MM.1S (cell line): ENCODE measurements at regions not wholly inside any gene's neighbourhood (a gene's known extent, or its start where the extent isn't known, plus 50 kb on each side); places are given as distances from the start of the nearest gene placed in this dataset.

Experiments
- EZH2 ChIP-seq: fragments of 300-600 bp; sonication (generic); optimal IDR thresholded peaks from 2 replicates; pipeline ENCODE3; 2017; ENCODE audit warnings: low read depth, mild to moderate bottlenecking, antibody characterized with exemption, low read length, mixed read lengths
- EZH2phosphoT487 ChIP-seq: fragments of 300-600 bp; sonication (generic); IDR thresholded peaks from 2 replicates; pipeline ENCODE4 v1.6.1; 2018; ENCODE audit warnings: antibody characterized with exemption, low read length
- TF ChIP-seq, protein P1 (sequence below): fragments of 300-600 bp; sonication (generic); IDR thresholded peaks from 2 replicates; pipeline ENCODE4 v1.5.1; 2016; ENCODE audit warnings: antibody characterized with exemption, low read length, mixed read lengths

DNA sequence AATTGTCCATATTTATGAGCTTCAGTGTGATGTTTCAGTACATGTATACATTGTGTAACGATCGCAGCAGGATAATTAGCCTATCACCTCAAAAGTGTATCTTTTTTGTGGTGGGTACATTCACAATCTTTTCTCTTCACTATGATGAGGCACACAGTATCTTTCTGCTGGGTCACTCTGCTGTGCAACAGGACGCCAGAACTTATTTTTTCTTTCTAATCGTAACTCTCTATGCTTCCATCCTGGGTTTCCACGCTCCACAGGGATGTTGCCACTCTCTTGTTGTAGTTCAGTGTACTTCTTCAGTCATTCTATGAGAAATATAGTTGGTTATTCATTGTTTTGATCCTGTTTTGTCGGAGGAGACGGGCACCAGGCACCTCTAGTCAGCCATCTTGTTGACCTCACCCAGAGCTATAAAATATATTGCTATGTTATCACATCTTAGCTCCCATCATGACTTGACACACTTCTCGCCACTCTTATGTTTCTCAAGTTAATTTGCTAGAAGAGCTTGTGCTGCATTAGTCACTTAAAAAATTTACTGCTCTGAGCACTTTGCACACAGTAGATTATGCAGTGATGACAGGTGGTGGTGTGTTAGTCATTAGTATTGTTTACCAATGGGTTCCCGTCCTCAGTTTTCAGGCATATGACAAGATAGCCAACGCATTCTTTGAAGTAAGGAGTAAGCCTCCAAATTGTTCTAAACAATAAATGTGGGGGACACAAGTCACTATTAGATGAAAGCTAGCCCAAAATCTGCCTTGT lies 1002.7 kb upstream of the PCDH7 start:
- TF ChIP-seq, protein P1, sequence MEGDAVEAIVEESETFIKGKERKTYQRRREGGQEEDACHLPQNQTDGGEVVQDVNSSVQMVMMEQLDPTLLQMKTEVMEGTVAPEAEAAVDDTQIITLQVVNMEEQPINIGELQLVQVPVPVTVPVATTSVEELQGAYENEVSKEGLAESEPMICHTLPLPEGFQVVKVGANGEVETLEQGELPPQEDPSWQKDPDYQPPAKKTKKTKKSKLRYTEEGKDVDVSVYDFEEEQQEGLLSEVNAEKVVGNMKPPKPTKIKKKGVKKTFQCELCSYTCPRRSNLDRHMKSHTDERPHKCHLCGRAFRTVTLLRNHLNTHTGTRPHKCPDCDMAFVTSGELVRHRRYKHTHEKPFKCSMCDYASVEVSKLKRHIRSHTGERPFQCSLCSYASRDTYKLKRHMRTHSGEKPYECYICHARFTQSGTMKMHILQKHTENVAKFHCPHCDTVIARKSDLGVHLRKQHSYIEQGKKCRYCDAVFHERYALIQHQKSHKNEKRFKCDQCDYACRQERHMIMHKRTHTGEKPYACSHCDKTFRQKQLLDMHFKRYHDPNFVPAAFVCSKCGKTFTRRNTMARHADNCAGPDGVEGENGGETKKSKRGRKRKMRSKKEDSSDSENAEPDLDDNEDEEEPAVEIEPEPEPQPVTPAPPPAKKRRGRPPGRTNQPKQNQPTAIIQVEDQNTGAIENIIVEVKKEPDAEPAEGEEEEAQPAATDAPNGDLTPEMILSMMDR: no peak
- TF ChIP-seq EZH2 (no peak), EZH2phosphoT487 (no peak)
